GM12872 (cell line): ENCODE measurements at regions not wholly inside any gene's neighbourhood (a gene's known extent, or its start where the extent isn't known, plus 50 kb on each side); places are given as distances from the start of the nearest gene placed in this dataset.

Experiments used
- TF ChIP-seq, protein P1 (sequence below): IDR thresholded peaks from 3 replicates; pipeline ENCODE4 v1.5.1; 2011; ENCODE audit warnings: low read depth, mild to moderate bottlenecking, low read length, moderate library complexity; ENCODE audit not compliant: insufficient read depth

- TF ChIP-seq, protein P1, sequence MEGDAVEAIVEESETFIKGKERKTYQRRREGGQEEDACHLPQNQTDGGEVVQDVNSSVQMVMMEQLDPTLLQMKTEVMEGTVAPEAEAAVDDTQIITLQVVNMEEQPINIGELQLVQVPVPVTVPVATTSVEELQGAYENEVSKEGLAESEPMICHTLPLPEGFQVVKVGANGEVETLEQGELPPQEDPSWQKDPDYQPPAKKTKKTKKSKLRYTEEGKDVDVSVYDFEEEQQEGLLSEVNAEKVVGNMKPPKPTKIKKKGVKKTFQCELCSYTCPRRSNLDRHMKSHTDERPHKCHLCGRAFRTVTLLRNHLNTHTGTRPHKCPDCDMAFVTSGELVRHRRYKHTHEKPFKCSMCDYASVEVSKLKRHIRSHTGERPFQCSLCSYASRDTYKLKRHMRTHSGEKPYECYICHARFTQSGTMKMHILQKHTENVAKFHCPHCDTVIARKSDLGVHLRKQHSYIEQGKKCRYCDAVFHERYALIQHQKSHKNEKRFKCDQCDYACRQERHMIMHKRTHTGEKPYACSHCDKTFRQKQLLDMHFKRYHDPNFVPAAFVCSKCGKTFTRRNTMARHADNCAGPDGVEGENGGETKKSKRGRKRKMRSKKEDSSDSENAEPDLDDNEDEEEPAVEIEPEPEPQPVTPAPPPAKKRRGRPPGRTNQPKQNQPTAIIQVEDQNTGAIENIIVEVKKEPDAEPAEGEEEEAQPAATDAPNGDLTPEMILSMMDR: no peak
These were observed 89.7 kb upstream of the CPM start for GRCh38 chr12:69022674-69023073.

DNA sequence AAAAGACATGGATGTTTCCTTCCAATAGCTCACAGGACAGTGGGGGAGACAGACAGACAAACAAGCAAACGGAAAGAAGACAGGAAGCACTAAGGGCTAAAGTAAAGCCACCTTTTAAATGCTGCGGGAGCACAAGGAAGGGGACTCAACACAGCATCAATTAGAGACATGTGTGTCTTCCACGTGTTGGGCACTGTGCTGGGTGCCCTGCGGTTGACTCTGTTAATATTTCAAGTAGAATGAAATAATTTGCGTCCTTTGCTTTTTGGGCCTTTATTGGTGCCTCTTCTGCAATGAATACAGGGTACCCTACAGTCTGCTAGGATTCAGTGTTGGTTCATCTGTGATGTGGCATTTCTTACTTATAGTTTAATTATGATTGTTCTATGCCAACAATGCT, 90.9 kb upstream of the CPM start:
- TF ChIP-seq, protein P1: no peak

DNA sequence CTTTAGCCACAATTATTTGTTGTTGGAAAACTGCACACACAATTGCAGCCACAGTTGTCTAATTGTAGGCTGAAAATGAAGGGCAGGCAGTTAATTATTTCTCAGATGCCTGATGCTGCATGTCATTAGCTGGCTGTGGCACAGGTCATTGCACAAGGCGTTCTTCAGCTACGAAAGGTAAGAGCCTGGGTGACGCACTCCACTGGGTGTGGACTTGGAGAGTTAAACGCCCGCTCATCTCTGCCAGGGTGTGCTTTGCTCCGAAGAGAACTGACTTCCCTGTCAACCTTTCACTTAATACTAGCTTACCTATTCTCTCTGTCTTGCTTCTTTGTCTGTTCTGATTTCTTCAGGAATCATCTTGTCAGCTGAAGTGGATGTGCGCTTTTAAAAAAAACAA, 91.4 kb upstream of the CPM start:
- TF ChIP-seq, protein P1: no peak

DNA sequence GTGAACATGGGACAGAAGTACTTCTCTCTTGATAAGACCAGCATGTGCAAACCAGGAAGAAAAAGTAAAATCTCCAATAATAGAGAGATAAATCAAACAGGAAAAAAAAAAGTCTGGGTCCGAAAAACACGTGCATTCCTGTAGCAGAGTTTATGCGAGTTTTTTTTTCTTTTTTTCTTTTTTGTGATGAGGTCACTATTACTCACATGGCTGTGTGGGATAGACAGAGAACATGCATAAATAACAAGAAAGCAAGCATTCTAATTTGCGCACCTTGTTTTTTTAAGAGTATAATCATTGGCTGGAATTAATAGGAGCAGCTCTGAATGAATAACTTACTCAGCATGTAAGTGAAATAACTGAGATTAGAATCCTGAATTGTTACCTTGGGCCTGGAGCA, 91.9 kb upstream of the CPM start:
- TF ChIP-seq, protein P1: no peak

- TF ChIP-seq, protein P1: no peak
These were observed 93.4 kb upstream of the CPM start for GRCh38 chr12:69026336-69026735.

DNA sequence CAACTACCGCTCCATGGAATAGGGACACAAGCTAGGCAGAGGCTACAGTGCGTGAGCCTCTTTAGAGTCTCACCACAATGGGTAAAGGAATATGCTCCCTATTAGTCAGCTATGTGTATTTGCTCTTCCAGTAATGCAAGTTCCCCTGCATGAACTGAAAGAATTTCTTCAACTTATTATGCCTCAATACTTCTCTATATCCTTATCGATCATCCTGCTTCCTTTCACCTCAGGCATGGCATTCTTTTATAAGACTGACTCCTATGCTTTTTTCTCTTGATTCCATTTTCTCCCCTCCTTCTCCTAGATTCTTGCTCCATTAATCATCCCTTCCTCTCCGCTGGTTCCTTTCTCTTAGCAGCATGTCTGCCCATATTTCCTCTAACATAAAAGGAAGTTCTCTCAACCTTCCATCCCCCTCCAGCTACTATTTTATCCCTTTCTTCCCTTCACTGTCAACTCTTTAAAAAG, 94.5 kb upstream of the CPM start:
- TF ChIP-seq, protein P1: no peak

DNA sequence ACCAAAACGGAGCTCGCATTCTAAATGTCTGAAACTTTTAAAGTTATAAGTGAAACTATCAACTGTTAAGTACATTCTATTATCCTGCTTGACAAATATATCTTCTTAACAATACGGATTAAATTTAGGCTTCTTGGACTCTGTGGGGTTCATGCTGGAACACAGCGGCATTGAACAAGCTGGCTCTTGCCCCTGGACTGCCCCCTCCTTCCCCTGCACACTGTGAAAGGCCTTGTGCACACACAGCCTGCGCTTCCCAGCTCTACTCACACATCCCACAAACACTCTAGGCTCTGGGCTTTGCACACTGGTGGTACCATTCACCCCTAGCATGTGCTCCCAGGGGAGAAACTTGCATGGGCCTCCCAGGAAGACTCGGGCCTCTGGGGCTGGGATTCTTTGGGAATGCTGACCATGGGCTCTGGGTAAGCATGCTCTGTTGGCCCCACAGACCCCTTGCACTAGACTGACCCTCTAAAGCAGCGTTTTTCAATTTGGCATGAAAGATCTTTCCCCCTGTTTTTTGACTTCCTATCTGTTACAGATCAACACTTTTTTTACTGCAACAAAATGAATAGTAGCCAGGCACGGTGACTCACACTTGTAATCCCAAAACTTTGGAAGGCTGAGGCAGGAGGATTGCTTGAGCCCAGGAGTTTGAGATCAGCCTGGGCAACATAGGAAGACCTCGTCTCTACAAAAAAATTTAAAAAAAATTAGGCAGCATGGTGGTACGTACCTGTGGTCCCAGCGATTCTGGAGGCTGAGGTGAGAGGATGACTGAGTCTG, 96.2 kb upstream of the CPM start:
- TF ChIP-seq, protein P1: no peak
